ENCODE measurements at regions not wholly inside any gene's neighbourhood (a gene's known extent, or its start where the extent isn't known, plus 50 kb on each side); places are given as distances from the start of the nearest gene placed in this dataset.

GRCh38 chr3:150020527-150020926, 49.8 kb upstream of the PFN2 start:
- ATAC-seq = no peak
- no peaks in the 10 kb centered on the region for H3K9me3 Mint-ChIP-seq
- no peak for DNase-seq (ENCODE audit: low spot score in 2 of 2)

More at GRCh38 chr3:150020527-150020926, 49.8 kb upstream of the PFN2 start:
- no peak overlapping the region for H3K27ac Mint-ChIP-seq
- H3K4me3 Mint-ChIP-seq = no peak overlapping the region
- H3K4me1 Mint-ChIP-seq = no peaks in the 10 kb centered on the region
- no peaks in the 10 kb centered on the region for H3K36me3 Mint-ChIP-seq

Data from stimulated activated effector memory CD8-positive, alpha-beta T cell treated with anti-CD3 and anti-CD28 coated beads, Interleukin-12 subunit alpha, Interleukin-12 subunit beta, amount 100 ng/mL, for 72 hours (primary cell).